Panc1 (cell line): ENCODE measurements at regions not wholly inside any gene's neighbourhood (a gene's known extent, or its start where the extent isn't known, plus 50 kb on each side); places are given as distances from the start of the nearest gene placed in this dataset.

ENCODE experiments used
- ATAC-seq: fragments of 200-7000 bp; cut with Tn5 transposase; 2 replicates; pipeline ENCODE4 v1.9.1; 2020; ENCODE audit warnings: mild to moderate bottlenecking, moderate library complexity
- BruUV-seq: library from RNA; stranded (reverse); fragments of 400-500 nt; replicated peaks from 2 replicates; lab custom pipeline; 2021; lab: Mats Ljungman, UMichigan
- CTCF ChIA-PET: fragments of 300-600 bp; sonication (Branson Sonifier 250); formaldehyde crosslinking; loops from one replicate; lab custom pipeline; 2022; ENCODE audit warnings: antibody characterized with exemption; lab: Charles Lee
- POLR2A ChIA-PET: fragments of 300-600 bp; sonication (Branson Sonifier 250); formaldehyde crosslinking; loops from one replicate; lab custom pipeline; 2022; ENCODE audit warnings: antibody characterized with exemption; lab: Charles Lee
- DNase-seq: peaks from one replicate; pipeline ENCODE4 v3.0.0-alpha.2; 2010; ENCODE audit warnings: low read depth, low spot score
- H3K27ac ChIP-seq: 2 replicates; pipeline ENCODE4 v1.5.1; 2011; ENCODE audit warnings: mild to moderate bottlenecking, low read length, inconsistent platforms
- H3K27me3 ChIP-seq: fragments of 200-500 bp; sonication (Bioruptor generic); 2 replicates; pipeline ENCODE4 v1.6.0; 2014; ENCODE audit warnings: low read length, inconsistent platforms; ENCODE audit not compliant: control insufficient read depth, insufficient read depth
- H3K36me3 ChIP-seq: fragments of 200-500 bp; sonication (Bioruptor generic); 2 replicates; pipeline ENCODE4 v1.5.1; 2014; ENCODE audit warnings: inconsistent platforms, mild to moderate bottlenecking, low read length, moderate library complexity; ENCODE audit not compliant: control insufficient read depth, insufficient read depth
- H3K4me1 ChIP-seq: 2 replicates; pipeline ENCODE4 v1.5.1; 2011; ENCODE audit warnings: inconsistent platforms, mild to moderate bottlenecking, low read length, moderate library complexity; ENCODE audit not compliant: control insufficient read depth, insufficient read depth
- H3K4me3 ChIP-seq, 2 experiments: 2 replicates each; pipeline ENCODE4 v1.5.1; 2011 to 2012; ENCODE audit warnings: low read depth in 2 of 2, low read length in 2 of 2, mild to moderate bottlenecking in 2 of 2, inconsistent platforms in 1 of 2, moderate library complexity in 1 of 2
- H3K9me3 ChIP-seq: fragments of 200-500 bp; sonication (Bioruptor generic); 2 replicates; pipeline ENCODE4 v1.5.1; 2014; ENCODE audit warnings: low read depth, mild to moderate bottlenecking, inconsistent platforms, low read length, moderate library complexity; ENCODE audit not compliant: control insufficient read depth, insufficient read depth
- POLR2AphosphoS5 ChIP-seq: IDR thresholded peaks from 2 replicates; pipeline ENCODE4 v1.6.1; 2012; ENCODE audit warnings: mild to moderate bottlenecking, low read depth, low read length, moderate library complexity
- SIN3A ChIP-seq: IDR thresholded peaks from 2 replicates; pipeline ENCODE4 v1.6.1; 2012; ENCODE audit warnings: low read depth, mild to moderate bottlenecking, low read length, moderate library complexity, borderline replicate concordance; ENCODE audit not compliant: insufficient read depth
- TCF7L2 ChIP-seq: IDR thresholded peaks from 2 replicates; pipeline ENCODE4 v1.6.1; 2011; ENCODE audit warnings: mild to moderate bottlenecking, low read depth, low read length, inconsistent platforms
- in situ Hi-C: cut with HindIII; loops from 2 replicates; pipeline ENCODE4 v1.10.0; 2016; ENCODE audit warnings: low sequenced_read_pairs, low pct_unique_long_range_greater_than_20kb
- intact Hi-C: fragments of 100-400 bp; cut with micrococcal nuclease; formaldehyde crosslinking; loops from one replicate; pipeline ENCODE4 v1.10.0; 2022; ENCODE audit not compliant: unreplicated experiment
- TF ChIP-seq, protein P1 (sequence below), 2 experiments: IDR thresholded peaks; 2 replicates each; pipeline ENCODE4 v1.6.1; 2011 to 2012; ENCODE audit warnings: low read depth in 2 of 2, control low read depth in 1 of 2, low read length in 1 of 2, mild to moderate bottlenecking in 1 of 2, moderate library complexity in 1 of 2; ENCODE audit not compliant: insufficient read depth in 1 of 2
- TF ChIP-seq, protein P2 (sequence below): fragments of 450-650 bp; IDR thresholded peaks from 2 replicates; pipeline ENCODE4 v1.5.1; 2017; ENCODE audit warnings: mild to moderate bottlenecking

DNA sequence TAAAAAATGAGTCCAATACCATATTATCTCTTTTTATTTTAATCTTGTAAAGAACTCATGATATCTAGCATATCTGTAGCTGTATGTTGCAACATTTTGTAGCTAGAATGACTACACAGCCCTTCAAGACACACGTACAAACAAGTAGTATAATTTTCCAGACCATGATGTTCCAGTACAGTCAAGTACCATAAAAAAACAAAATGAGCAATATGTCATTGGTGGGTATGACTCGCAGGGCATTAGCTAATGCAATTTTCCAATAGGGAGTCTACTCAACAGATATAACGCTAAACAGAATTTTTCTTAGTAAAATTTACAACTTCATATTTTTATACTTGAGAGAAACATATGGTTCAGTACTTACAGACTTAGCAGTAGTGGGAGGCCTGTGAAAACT lies 53.6 kb upstream of the UGP2 start:
- H3K4me3 ChIP-seq = no peak overlapping the region
- no peaks in the 10 kb centered on the region for H3K36me3 ChIP-seq
- ATAC-seq (no peak), DNase-seq (no peak)
- BruUV-seq = no TSS peak
- CTCF ChIA-PET = no interaction called here
- H3K27ac ChIP-seq = no peak overlapping the region
- intact Hi-C loops = no loop called here
- POLR2A ChIA-PET = no interaction called here
- H3K4me1 ChIP-seq = no peaks in the 10 kb centered on the region
- TF ChIP-seq, protein P1, sequence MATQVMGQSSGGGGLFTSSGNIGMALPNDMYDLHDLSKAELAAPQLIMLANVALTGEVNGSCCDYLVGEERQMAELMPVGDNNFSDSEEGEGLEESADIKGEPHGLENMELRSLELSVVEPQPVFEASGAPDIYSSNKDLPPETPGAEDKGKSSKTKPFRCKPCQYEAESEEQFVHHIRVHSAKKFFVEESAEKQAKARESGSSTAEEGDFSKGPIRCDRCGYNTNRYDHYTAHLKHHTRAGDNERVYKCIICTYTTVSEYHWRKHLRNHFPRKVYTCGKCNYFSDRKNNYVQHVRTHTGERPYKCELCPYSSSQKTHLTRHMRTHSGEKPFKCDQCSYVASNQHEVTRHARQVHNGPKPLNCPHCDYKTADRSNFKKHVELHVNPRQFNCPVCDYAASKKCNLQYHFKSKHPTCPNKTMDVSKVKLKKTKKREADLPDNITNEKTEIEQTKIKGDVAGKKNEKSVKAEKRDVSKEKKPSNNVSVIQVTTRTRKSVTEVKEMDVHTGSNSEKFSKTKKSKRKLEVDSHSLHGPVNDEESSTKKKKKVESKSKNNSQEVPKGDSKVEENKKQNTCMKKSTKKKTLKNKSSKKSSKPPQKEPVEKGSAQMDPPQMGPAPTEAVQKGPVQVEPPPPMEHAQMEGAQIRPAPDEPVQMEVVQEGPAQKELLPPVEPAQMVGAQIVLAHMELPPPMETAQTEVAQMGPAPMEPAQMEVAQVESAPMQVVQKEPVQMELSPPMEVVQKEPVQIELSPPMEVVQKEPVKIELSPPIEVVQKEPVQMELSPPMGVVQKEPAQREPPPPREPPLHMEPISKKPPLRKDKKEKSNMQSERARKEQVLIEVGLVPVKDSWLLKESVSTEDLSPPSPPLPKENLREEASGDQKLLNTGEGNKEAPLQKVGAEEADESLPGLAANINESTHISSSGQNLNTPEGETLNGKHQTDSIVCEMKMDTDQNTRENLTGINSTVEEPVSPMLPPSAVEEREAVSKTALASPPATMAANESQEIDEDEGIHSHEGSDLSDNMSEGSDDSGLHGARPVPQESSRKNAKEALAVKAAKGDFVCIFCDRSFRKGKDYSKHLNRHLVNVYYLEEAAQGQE (IDR thresholded peaks at IDR 0.05; ENCODE audit: insufficient read depth in 1 of 2, low read depth in 2 of 2, low read length in 1 of 2) = no peak
- TF ChIP-seq POLR2AphosphoS5 = no peak
- no peak for TF ChIP-seq TCF7L2
- TF ChIP-seq, protein P2, sequence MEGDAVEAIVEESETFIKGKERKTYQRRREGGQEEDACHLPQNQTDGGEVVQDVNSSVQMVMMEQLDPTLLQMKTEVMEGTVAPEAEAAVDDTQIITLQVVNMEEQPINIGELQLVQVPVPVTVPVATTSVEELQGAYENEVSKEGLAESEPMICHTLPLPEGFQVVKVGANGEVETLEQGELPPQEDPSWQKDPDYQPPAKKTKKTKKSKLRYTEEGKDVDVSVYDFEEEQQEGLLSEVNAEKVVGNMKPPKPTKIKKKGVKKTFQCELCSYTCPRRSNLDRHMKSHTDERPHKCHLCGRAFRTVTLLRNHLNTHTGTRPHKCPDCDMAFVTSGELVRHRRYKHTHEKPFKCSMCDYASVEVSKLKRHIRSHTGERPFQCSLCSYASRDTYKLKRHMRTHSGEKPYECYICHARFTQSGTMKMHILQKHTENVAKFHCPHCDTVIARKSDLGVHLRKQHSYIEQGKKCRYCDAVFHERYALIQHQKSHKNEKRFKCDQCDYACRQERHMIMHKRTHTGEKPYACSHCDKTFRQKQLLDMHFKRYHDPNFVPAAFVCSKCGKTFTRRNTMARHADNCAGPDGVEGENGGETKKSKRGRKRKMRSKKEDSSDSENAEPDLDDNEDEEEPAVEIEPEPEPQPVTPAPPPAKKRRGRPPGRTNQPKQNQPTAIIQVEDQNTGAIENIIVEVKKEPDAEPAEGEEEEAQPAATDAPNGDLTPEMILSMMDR = no peak
- in situ Hi-C loops = no loop called here
- no peaks in the 10 kb centered on the region for H3K27me3 ChIP-seq
- no peaks in the 10 kb centered on the region for H3K9me3 ChIP-seq

DNA sequence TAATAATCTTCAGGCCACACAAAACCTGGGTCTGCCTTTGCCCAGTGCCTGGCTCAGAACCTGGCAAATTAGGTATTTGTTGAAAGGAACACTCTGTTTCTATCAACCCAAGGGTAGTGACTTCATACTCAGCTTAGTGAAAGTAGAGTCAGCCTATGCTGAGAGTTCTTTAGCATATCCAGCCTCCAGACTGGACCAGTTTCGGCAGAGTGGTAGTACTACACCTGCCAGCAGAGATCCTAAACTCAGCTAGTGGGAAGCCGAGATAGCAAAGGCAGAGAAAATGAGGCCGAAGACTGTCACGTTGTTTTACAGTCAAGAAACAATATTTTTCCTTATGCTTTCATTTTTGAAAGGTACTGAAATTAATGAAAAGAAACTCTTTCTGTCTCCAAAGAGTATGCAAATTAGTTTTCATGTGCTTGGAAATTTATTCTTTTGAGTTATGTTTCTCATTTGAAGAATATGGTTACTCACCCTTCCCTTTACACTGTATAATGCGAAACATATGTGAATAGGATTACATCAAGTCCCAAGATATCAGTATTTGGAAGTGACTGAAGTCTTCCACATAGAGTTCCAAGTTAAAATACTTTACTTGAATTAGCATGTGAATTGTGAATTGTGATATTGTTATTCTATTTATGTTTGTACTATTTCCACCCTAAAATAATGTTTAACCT lies 52.2 kb upstream of the UGP2 start:
- ChIA-PET POLR2A (no interaction called here), CTCF (no interaction called here)
- no TSS peak for BruUV-seq

More for the DNA sequence above, 52.2 kb upstream of the UGP2 start:
- H3K36me3 ChIP-seq = no peaks in the 10 kb centered on the region
- in situ Hi-C loops = no loop called here
- no peak for TF ChIP-seq POLR2AphosphoS5
- TF ChIP-seq, protein P1 (IDR thresholded peaks at IDR 0.05; ENCODE audit: insufficient read depth in 1 of 2, low read depth in 2 of 2, low read length in 1 of 2) = no peak
- TF ChIP-seq, protein P2 = no peak
- TF ChIP-seq TCF7L2 = no peak
- no peak for TF ChIP-seq SIN3A
- no peaks in the 10 kb centered on the region for H3K9me3 ChIP-seq
- H3K27me3 ChIP-seq = no peaks in the 10 kb centered on the region
- intact Hi-C loops = no loop called here
- no peak for ATAC-seq
- no peak for DNase-seq
- no peak overlapping the region for H3K4me3 ChIP-seq
- no peaks in the 10 kb centered on the region for H3K4me1 ChIP-seq
- no peak overlapping the region for H3K27ac ChIP-seq
